ENCODE measurements at regions not wholly inside any gene's neighbourhood (a gene's known extent, or its start where the extent isn't known, plus 50 kb on each side); places are given as distances from the start of the nearest gene placed in this dataset.
"Not testable (repeated sequence)": the region's sequence is repeated elsewhere in the genome, so short reads cannot be mapped to it uniquely, and the experiment has no call there.

GRCh38 chr9:86626802-86627201 is 272.6 kb upstream of the TUT7 start:
- WGBS, 2 donors: 89 to 92% methylated on average over 5 of the region's 5 CpGs
- TF ChIP-seq CTCF (IDR thresholded peaks at IDR 0.05): no peak
- TF ChIP-seq POLR2A (IDR thresholded peaks at IDR 0.05): no peak
- Histone ChIP-seq H3K27ac (no peak overlapping the region), H3K27me3 (no peaks in the 10 kb centered on the region), H3K4me1 (no peaks in the 10 kb centered on the region), H3K4me3 (no peak overlapping the region), H3K9me3 (no peaks in the 10 kb centered on the region), H3K36me3 (ENCODE audit: low read depth, missing control alignments) (no peaks in the 10 kb centered on the region)
- DNase-seq: no peak
- intact Hi-C loops (cut with DNase I; ENCODE audit: low total_unique reads): no loop called here

- H3K36me3 ChIP-seq (ENCODE audit: low read depth, missing control alignments): no peaks in the 10 kb centered on the region
- H3K4me1 ChIP-seq: no peaks in the 10 kb centered on the region
- no peaks in the 10 kb centered on the region for H3K9me3 ChIP-seq
- WGBS, 2 donors: 51 to 61% methylated on average over 5 of the region's 5 CpGs
- no peak for DNase-seq
- intact Hi-C loops (cut with DNase I; ENCODE audit: low total_unique reads): no loop called here
- no peak overlapping the region for H3K4me3 ChIP-seq
- no peaks in the 10 kb centered on the region for H3K27me3 ChIP-seq
- H3K27ac ChIP-seq: no peak overlapping the region
- TF ChIP-seq CTCF (IDR thresholded peaks at IDR 0.05) (no peak), POLR2A (IDR thresholded peaks at IDR 0.05) (no peak)
Observed at GRCh38 chr9:86624630-86625029, 270.4 kb upstream of the TUT7 start.

- no peaks in the 10 kb centered on the region for H3K4me1 ChIP-seq
- TF ChIP-seq POLR2A (IDR thresholded peaks at IDR 0.05): no peak
- TF ChIP-seq CTCF (IDR thresholded peaks at IDR 0.05): peak; percentile 28 to 58 (median 39)
- H3K9me3 ChIP-seq: no peaks in the 10 kb centered on the region
- H3K4me3 ChIP-seq: no peak overlapping the region
- no peaks in the 10 kb centered on the region for H3K36me3 ChIP-seq (ENCODE audit: low read depth, missing control alignments)
- intact Hi-C loops (cut with DNase I; ENCODE audit: low total_unique reads): no loop called here
- no peak overlapping the region for H3K27ac ChIP-seq
- no peaks in the 10 kb centered on the region for H3K27me3 ChIP-seq
- DNase-seq: peak; percentile 41
- 78 to 79% methylated on average over 6 of the region's 6 CpGs for WGBS, 2 donors
Observed at GRCh38 chr9:86614871-86615849, 260.9 kb upstream of the TUT7 start.

- no peak for TF ChIP-seq CTCF (IDR thresholded peaks at IDR 0.05)
- Histone ChIP-seq H3K36me3 (ENCODE audit: low read depth, missing control alignments) (no peaks in the 10 kb centered on the region), H3K9me3 (no peaks in the 10 kb centered on the region), H3K27me3 (no peaks in the 10 kb centered on the region), H3K27ac (no peak overlapping the region), H3K4me3 (no peak overlapping the region), H3K4me1 (no peaks in the 10 kb centered on the region)
- 91 to 92% methylated on average over 5 of the region's 5 CpGs for WGBS, 2 donors
- no peak for DNase-seq
- intact Hi-C loops (cut with DNase I; ENCODE audit: low total_unique reads): no loop called here
Observed at GRCh38 chr9:86613943-86614342, 259.7 kb upstream of the TUT7 start.

DNA sequence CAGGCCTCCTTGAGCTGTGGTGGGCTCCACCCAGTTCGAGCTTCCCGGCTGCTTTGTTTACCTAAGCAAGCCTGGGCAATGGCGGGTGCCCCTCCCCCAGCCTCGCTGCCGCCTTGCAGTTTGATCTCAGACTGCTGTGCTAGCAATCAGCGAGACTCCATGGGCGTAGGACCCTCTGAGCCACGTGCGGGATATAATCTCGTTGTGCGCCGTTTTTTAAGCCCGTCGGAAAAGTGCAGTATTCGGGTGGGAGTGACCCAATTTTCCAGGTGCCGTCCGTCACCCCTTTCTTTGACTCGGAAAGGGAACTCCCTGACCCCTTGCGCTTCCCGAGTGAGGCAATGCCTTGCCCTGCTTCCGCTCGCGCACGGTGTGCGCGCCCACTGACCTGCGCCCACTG is 257.3 kb upstream of the TUT7 start:
- intact Hi-C loops (cut with DNase I; ENCODE audit: low total_unique reads); H3K4me3 ChIP-seq; H3K9me3 ChIP-seq; DNase-seq; H3K4me1 ChIP-seq; H3K36me3 ChIP-seq (ENCODE audit: low read depth, missing control alignments); H3K27ac ChIP-seq; H3K27me3 ChIP-seq: not testable (repeated sequence)
- WGBS, 2 donors: 78 to 93% methylated on average over 16 to 26 of the region's 27 CpGs
